A549 (cell line): ENCODE measurements at regions not wholly inside any gene's neighbourhood (a gene's known extent, or its start where the extent isn't known, plus 50 kb on each side); places are given as distances from the start of the nearest gene placed in this dataset.
"Not testable (repeated sequence)": the region's sequence is repeated elsewhere in the genome, so short reads cannot be mapped to it uniquely, and the experiment has no call there.

Experiments used
- ATAC-seq, 2 experiments: fragments of 200-7000 bp in 1 of 2; fragments of >200 bp in 1 of 2; cut with Nextera tagmentation in 1 of 2; cut with Tn5 transposase in 1 of 2; 3 replicates each; pipeline versions ENCODE4 v1.8.0 to v1.9.1; 2018 to 2020; ENCODE audit warnings: mild to moderate bottlenecking in 1 of 2, moderate library complexity in 1 of 2
- CTCF ChIA-PET: fragments of 300-600 bp; sonication (Branson Sonifier 250); formaldehyde crosslinking; extraction: SDS; loops from one replicate; lab custom pipeline; 2021; ENCODE audit warnings: antibody characterized with exemption, inconsistent platforms; lab: Yijun Ruan, JAX
- POLR2A ChIA-PET: fragments of 350-600 bp; formaldehyde crosslinking; extraction: SDS; loops from one replicate; lab custom pipeline; 2021; ENCODE audit warnings: antibody characterized with exemption, inconsistent platforms; lab: Yijun Ruan, JAX
- DNase-seq, 2 experiments: peaks; one replicate each; pipeline versions ENCODE4 v3.0.0 to v3.0.0-alpha.2; 2011 to 2016; ENCODE audit warnings: low read depth in 1 of 2, low spot score in 1 of 2
- FAIRE-seq: peaks from 2 replicates; lab custom pipeline; 2011; peaks lifted over from hg19 to GRCh38; lab: Jason Lieb, UNC
- H3K27ac ChIP-seq, 2 experiments: fragments of >200 bp; sonication (Bioruptor Twin); formaldehyde crosslinking; 3 replicates each; pipeline ENCODE4 v1.5.1; 2016 to 2017
- H3K4me1 ChIP-seq: fragments of >200 bp; sonication (Bioruptor Twin); formaldehyde crosslinking; 3 replicates; pipeline ENCODE4 v1.6.1; 2016
- H3K4me2 ChIP-seq: fragments of >200 bp; sonication (Bioruptor Twin); formaldehyde crosslinking; 3 replicates; pipeline ENCODE4 v1.6.1; 2016
- H3K4me3 ChIP-seq: fragments of >200 bp; sonication (Bioruptor Twin); formaldehyde crosslinking; 3 replicates; pipeline ENCODE4 v1.5.1; 2016
- H3K9me3 ChIP-seq: fragments of >200 bp; sonication (Bioruptor Twin); formaldehyde crosslinking; 3 replicates; pipeline ENCODE4 v1.6.1; 2016
- CHD2 ChIP-seq: fragments of 150-350 bp; IDR thresholded peaks from 2 replicates; pipeline ENCODE4 v1.6.1; 2014; ENCODE audit warnings: low read length; ENCODE audit not compliant: partially characterized antibody
- EHF ChIP-seq: fragments of 250-450 bp; sonication (Bioruptor Pico); IDR thresholded peaks from 2 replicates; pipeline ENCODE4 v1.5.0; 2020; ENCODE audit warnings: mild to moderate bottlenecking
- EHMT2 ChIP-seq: fragments of 200-600 bp; sonication (generic); IDR thresholded peaks from 2 replicates; pipeline ENCODE4 v1.6.1; 2016; ENCODE audit warnings: antibody characterized with exemption, low read depth, mild to moderate bottlenecking, moderate library complexity
- ESRRA ChIP-seq: fragments of 150-350 bp; IDR thresholded peaks from 2 replicates; pipeline ENCODE4 v1.6.1; 2014; ENCODE audit warnings: mild to moderate bottlenecking, low read length, borderline replicate concordance
- FOSL2 ChIP-seq, 2 experiments: fragments of 450-650 bp in 1 of 2; fragments of >200 bp in 1 of 2; sonication (Bioruptor Twin) in 1 of 2; formaldehyde crosslinking; IDR thresholded peaks; 2 replicates each; pipeline versions ENCODE4 v1.5.0 to v1.6.1; 2016 to 2020; ENCODE audit warnings: mild to moderate bottlenecking in 1 of 2, moderate library complexity in 1 of 2
- GATA3 ChIP-seq: IDR thresholded peaks from 2 replicates; pipeline ENCODE4 v1.6.1; 2012; ENCODE audit warnings: borderline replicate concordance
- HEYL ChIP-seq: fragments of 250-450 bp; sonication (Bioruptor Pico); IDR thresholded peaks from 2 replicates; pipeline ENCODE4 v1.8.0; 2021; ENCODE audit warnings: mild to moderate bottlenecking, moderate library complexity
- HOXA7 ChIP-seq: fragments of 250-450 bp; sonication (Bioruptor Pico); IDR thresholded peaks from 2 replicates; pipeline ENCODE4 v1.5.0; 2020; ENCODE audit warnings: mild to moderate bottlenecking, moderate library complexity
- HOXB5 ChIP-seq: fragments of 250-450 bp; sonication (Bioruptor Pico); IDR thresholded peaks from 2 replicates; pipeline ENCODE4 v1.5.0; 2020; ENCODE audit warnings: mild to moderate bottlenecking, moderate library complexity
- JUNB ChIP-seq: fragments of >200 bp; sonication (Bioruptor Twin); formaldehyde crosslinking; IDR thresholded peaks from 2 replicates; pipeline ENCODE4 v1.6.1; 2016
- MAFK ChIP-seq: fragments of 450-650 bp; IDR thresholded peaks from 2 replicates; pipeline ENCODE4 v1.6.1; 2014; ENCODE audit not compliant: partially characterized antibody
- MAZ ChIP-seq: fragments of 150-350 bp; IDR thresholded peaks from 2 replicates; pipeline ENCODE4 v1.6.1; 2014; ENCODE audit warnings: antibody characterized with exemption, low read depth, low read length, borderline replicate concordance
- NPAS2 ChIP-seq: fragments of 250-450 bp; sonication (Bioruptor Pico); IDR thresholded peaks from 2 replicates; pipeline ENCODE4 v1.8.0; 2022; ENCODE audit warnings: mild to moderate bottlenecking, moderate library complexity, borderline replicate concordance
- PHF8 ChIP-seq: fragments of 200-600 bp; sonication (generic); IDR thresholded peaks from 2 replicates; pipeline ENCODE4 v1.6.1; 2016; ENCODE audit warnings: low read depth, mild to moderate bottlenecking, antibody characterized with exemption, moderate library complexity, borderline replicate concordance
- RARB ChIP-seq: fragments of 250-450 bp; sonication (Bioruptor Pico); IDR thresholded peaks from 2 replicates; pipeline ENCODE4 v1.8.0; 2021; ENCODE audit warnings: mild to moderate bottlenecking, moderate library complexity
- RFX5 ChIP-seq: fragments of 450-650 bp; IDR thresholded peaks from 2 replicates; pipeline ENCODE4 v1.7.1; 2014; ENCODE audit warnings: antibody characterized with exemption, mild to moderate bottlenecking, moderate library complexity
- SMC3 ChIP-seq: fragments of >200 bp; sonication (Bioruptor Twin); formaldehyde crosslinking; IDR thresholded peaks from 3 replicates; pipeline ENCODE4 v1.6.1; 2018; ENCODE audit warnings: inconsistent platforms
- TFCP2L1 ChIP-seq: fragments of 250-450 bp; sonication (Bioruptor Pico); IDR thresholded peaks from 2 replicates; pipeline ENCODE4 v1.5.0; 2021; ENCODE audit warnings: mild to moderate bottlenecking
- TP53 ChIP-seq: fragments of 250-450 bp; sonication (Bioruptor Pico); IDR thresholded peaks from 2 replicates; pipeline ENCODE4 v1.5.0; 2021; ENCODE audit warnings: mild to moderate bottlenecking, moderate library complexity
- ZC3H11A ChIP-seq: fragments of 450-650 bp; IDR thresholded peaks from 2 replicates; pipeline ENCODE4 v1.6.1; 2014; ENCODE audit warnings: antibody characterized with exemption, mild to moderate bottlenecking
- ZNF302 ChIP-seq: fragments of 250-450 bp; sonication (Bioruptor Pico); IDR thresholded peaks from 2 replicates; pipeline ENCODE4 v1.9.0; 2021; ENCODE audit warnings: inconsistent platforms, mild to moderate bottlenecking, moderate library complexity
- WGBS: methylation state at CpG from one replicate; pipeline ENCODE4 v1.1.6; 2017; ENCODE audit errors: missing lambda C conversion rate; 5-methylcytosine and 5-hydroxymethylcytosine counted together
- TF ChIP-seq, protein P1 (sequence below): fragments of 200-600 bp; sonication (generic); IDR thresholded peaks from 2 replicates; pipeline ENCODE4 v1.6.1; 2016; ENCODE audit warnings: antibody characterized with exemption, mild to moderate bottlenecking, moderate library complexity
- TF ChIP-seq, protein P2 (sequence below): fragments of 250-450 bp; sonication (Bioruptor Pico); IDR thresholded peaks from 2 replicates; pipeline ENCODE4 v1.5.0; 2020; ENCODE audit warnings: low read depth, mild to moderate bottlenecking, moderate library complexity
- TF ChIP-seq, protein P3 (sequence below): IDR thresholded peaks from 2 replicates; pipeline ENCODE4 v1.6.1; 2012; ENCODE audit warnings: low read depth, borderline replicate concordance

DNA sequence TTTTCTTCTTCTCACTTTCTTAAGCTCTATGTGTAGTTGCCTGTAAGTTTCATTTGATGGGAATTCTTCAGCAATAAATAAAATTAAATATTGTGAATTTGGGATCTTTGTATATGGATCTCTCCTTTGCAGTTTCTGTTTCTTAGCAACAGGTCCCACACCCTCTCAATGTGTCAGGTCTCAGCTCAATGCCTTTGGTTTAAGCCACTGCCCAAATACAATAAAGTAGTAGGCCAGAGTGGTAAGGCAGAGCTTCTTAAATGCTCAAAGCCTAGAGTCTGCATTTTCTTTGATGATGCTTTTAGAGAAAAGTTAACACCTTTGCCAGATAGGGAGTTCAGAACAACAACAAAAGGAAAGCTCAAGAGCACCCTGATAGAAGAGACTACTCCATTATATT, 343.7 kb downstream of the NSUN3 start:
- no peak for TF ChIP-seq SMC3
- no peak for TF ChIP-seq EHF (CRISPR knock-in tag)
- TF ChIP-seq HOXA7 (CRISPR knock-in tag): no peak
- TF ChIP-seq TP53 (CRISPR knock-in tag): no peak
- TF ChIP-seq ZNF302 (CRISPR knock-in tag): no peak
- no peak for TF ChIP-seq RARB (CRISPR knock-in tag)
- TF ChIP-seq, protein P1, sequence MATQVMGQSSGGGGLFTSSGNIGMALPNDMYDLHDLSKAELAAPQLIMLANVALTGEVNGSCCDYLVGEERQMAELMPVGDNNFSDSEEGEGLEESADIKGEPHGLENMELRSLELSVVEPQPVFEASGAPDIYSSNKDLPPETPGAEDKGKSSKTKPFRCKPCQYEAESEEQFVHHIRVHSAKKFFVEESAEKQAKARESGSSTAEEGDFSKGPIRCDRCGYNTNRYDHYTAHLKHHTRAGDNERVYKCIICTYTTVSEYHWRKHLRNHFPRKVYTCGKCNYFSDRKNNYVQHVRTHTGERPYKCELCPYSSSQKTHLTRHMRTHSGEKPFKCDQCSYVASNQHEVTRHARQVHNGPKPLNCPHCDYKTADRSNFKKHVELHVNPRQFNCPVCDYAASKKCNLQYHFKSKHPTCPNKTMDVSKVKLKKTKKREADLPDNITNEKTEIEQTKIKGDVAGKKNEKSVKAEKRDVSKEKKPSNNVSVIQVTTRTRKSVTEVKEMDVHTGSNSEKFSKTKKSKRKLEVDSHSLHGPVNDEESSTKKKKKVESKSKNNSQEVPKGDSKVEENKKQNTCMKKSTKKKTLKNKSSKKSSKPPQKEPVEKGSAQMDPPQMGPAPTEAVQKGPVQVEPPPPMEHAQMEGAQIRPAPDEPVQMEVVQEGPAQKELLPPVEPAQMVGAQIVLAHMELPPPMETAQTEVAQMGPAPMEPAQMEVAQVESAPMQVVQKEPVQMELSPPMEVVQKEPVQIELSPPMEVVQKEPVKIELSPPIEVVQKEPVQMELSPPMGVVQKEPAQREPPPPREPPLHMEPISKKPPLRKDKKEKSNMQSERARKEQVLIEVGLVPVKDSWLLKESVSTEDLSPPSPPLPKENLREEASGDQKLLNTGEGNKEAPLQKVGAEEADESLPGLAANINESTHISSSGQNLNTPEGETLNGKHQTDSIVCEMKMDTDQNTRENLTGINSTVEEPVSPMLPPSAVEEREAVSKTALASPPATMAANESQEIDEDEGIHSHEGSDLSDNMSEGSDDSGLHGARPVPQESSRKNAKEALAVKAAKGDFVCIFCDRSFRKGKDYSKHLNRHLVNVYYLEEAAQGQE: no peak
- TF ChIP-seq, protein P2, sequence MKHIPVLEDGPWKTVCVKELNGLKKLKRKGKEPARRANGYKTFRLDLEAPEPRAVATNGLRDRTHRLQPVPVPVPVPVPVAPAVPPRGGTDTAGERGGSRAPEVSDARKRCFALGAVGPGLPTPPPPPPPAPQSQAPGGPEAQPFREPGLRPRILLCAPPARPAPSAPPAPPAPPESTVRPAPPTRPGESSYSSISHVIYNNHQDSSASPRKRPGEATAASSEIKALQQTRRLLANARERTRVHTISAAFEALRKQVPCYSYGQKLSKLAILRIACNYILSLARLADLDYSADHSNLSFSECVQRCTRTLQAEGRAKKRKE (CRISPR knock-in tag): no peak
- TF ChIP-seq PHF8: no peak
- no peak for TF ChIP-seq JUNB
- TF ChIP-seq GATA3: no peak
- Histone ChIP-seq H3K4me2 (no peak overlapping the region), H3K9me3 (no peaks in the 10 kb centered on the region), H3K27ac (no peak overlapping the region), H3K4me3 (no peak overlapping the region), H3K4me1 (no peaks in the 10 kb centered on the region)
- no peak for FAIRE-seq
- ChIA-PET POLR2A (no interaction called here), CTCF (interaction anchor here (1.0 to 1.1 kb wide), 2 partner anchors 26 to 237 kb away, joined by 3 read pairs; no protein-coding TSS in a partner anchor)
- no peak for DNase-seq
- ATAC-seq: no peak

DNA sequence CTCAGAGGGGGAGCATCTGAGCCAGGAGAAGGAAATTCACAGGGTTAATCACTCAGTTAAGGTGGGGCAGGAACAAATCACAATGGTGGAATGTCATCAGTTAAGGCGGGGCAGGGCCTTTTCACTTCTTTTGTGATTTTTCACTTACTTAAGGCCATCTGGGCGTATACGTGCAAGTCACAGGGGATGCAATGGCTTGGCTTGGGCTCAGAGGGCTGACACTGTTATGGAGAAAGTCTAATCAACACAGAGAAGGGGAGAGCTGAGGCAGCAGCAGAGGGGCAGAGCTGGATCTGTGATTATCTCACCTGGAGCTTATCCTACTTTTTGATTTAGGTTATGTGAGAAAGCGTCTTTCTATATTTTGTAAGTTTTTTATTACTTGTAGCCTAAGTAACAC, 350.1 kb downstream of the NSUN3 start:
- H3K27ac ChIP-seq, H3K4me3 ChIP-seq, POLR2A ChIA-PET, FAIRE-seq, DNase-seq, CTCF ChIA-PET, H3K4me2 ChIP-seq, H3K4me1 ChIP-seq, ATAC-seq, H3K9me3 ChIP-seq: not testable (repeated sequence)
- 64% methylated on average over 4 of the region's 4 CpGs for WGBS

DNA sequence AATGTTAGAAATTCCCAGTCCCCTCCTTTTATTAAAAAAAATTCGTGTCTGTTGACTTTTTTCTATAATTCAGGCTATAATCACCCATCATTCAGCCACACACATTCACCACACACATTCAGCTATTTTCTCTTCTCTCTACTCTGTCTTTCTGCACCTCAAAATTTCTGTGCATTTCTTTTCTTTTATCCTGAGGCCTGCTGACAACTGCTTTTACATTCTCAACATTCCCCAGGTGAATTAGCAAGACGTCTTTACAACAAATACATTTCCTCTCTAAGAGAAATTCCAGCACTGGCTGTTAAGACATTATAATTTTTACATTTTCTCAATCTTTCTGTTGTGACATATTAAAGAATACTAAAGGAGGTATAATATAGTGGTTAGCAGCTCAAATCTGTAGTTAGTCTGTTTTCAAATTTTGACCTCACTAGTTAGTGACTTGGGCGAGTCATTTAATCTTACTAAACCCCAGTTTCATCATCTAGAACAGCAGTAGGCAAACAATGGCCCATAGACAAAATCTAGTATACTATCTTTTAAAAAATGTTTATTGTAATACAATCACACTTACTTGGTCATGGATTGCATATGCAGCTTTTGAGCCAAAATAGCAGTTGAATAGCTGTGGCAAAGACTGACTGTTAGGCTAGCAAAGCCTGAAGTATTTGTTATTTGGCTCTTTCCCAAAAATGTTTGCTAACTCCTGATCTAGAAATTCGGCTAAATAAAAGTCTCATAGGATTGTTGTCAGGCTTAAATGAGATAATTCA, 350.7 kb downstream of the NSUN3 start:
- no peak for ATAC-seq
- no peak overlapping the region for H3K4me3 ChIP-seq
- H3K9me3 ChIP-seq: no peaks in the 10 kb centered on the region
- H3K4me2 ChIP-seq: peak overlapping the region; percentile 31; the same call in 2 of the 3 replicates
- H3K27ac ChIP-seq: no peak overlapping the region
- FAIRE-seq: no peak
- H3K4me1 ChIP-seq: peaks cover 9% of the 10 kb centered on the region; the same call in 2 of the 3 replicates
- DNase-seq: no peak
- ChIA-PET POLR2A (no interaction called here), CTCF (no interaction called here)
- 21% methylated on average over 4 of the region's 4 CpGs for WGBS
- TF ChIP-seq, protein P1: no peak
- TF ChIP-seq CHD2: no peak
- no peak for TF ChIP-seq HOXB5 (CRISPR knock-in tag)
- TF ChIP-seq, protein P3, sequence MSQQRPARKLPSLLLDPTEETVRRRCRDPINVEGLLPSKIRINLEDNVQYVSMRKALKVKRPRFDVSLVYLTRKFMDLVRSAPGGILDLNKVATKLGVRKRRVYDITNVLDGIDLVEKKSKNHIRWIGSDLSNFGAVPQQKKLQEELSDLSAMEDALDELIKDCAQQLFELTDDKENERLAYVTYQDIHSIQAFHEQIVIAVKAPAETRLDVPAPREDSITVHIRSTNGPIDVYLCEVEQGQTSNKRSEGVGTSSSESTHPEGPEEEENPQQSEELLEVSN: no peak
- TF ChIP-seq HEYL: no peak
- no peak for TF ChIP-seq TFCP2L1 (CRISPR knock-in tag)
- no peak for TF ChIP-seq RFX5
- no peak for TF ChIP-seq ZC3H11A
- no peak for TF ChIP-seq FOSL2 (IDR thresholded peaks at IDR 0.05)
- no peak for TF ChIP-seq FOSL2 (CRISPR knock-in tag; IDR thresholded peaks at IDR 0.05)
- no peak for TF ChIP-seq NPAS2 (CRISPR knock-in tag)
- TF ChIP-seq ESRRA: no peak
- TF ChIP-seq MAFK: no peak
- no peak for TF ChIP-seq MAZ
- no peak for TF ChIP-seq EHMT2
